Body of pancreas (tissue), 4 donors: ENCODE measurements at regions not wholly inside any gene's neighbourhood (a gene's known extent, or its start where the extent isn't known, plus 50 kb on each side); places are given as distances from the start of the nearest gene placed in this dataset.

Source experiments
- ATAC-seq: fragments of 150-250 bp; one replicate; pipeline ENCODE4 v1.9.1; 2016
- DNase-seq, 4 donors: peaks; one replicate each; pipeline ENCODE4 v3.0.0-alpha.2; 2019
- H3K27ac ChIP-seq, 4 donors: fragments of 200-600 bp; sonication (generic); 1 replicate in 3 of 4; 2 replicates in 1 of 4; pipeline versions ENCODE4 v1.5.1 to v1.6.1; 2016 to 2019; ENCODE audit warnings: mild to moderate bottlenecking in 1 of 4, mixed read lengths in 1 of 4, moderate library complexity in 1 of 4
- H3K27me3 ChIP-seq, 2 donors: fragments of 200-600 bp; sonication (generic); one replicate each; pipeline ENCODE4 v1.6.0; 2016; ENCODE audit warnings: mild to moderate bottlenecking in 1 of 2
- H3K36me3 ChIP-seq, 2 donors: fragments of 200-600 bp; sonication (generic); replicated peaks in 1 of 2; 2 replicates each; pipeline ENCODE4 v1.5.1; 2016; ENCODE audit warnings: low read depth in 2 of 2; ENCODE audit not compliant: insufficient read depth in 1 of 2
- H3K4me1 ChIP-seq: fragments of 200-600 bp; sonication (generic); one replicate; pipeline ENCODE4 v1.6.0; 2016
- H3K4me3 ChIP-seq, 2 donors: fragments of 200-600 bp; sonication (generic); 1 replicate in 1 of 2; 2 replicates in 1 of 2; pipeline ENCODE4 v1.5.1; 2016 to 2019
- H3K9me3 ChIP-seq, 3 donors: fragments of 200-600 bp; sonication (generic); 1 replicate in 2 of 3; 2 replicates in 1 of 3; pipeline ENCODE4 v1.5.1; 2016
- CTCF ChIP-seq, 7 experiments: fragments of 450-650 bp in 4 of 7; fragments of 200-600 bp in 3 of 7; sonication (generic) in 3 of 7; IDR thresholded peaks; one replicate each; pipeline ENCODE4 v1.5.1; 2016 to 2019; ENCODE audit warnings: antibody characterized with exemption in 7 of 7
- POLR2A ChIP-seq, 3 donors: fragments of 450-650 bp; IDR thresholded peaks; one replicate each; pipeline ENCODE4 v1.6.1; 2016; ENCODE audit warnings: antibody characterized with exemption in 3 of 3, mild to moderate bottlenecking in 2 of 3
- WGBS, 2 donors: methylation state at CpG; one replicate each; pipeline ENCODE4 v1.1.5; 2017; 5-methylcytosine and 5-hydroxymethylcytosine counted together
- intact Hi-C: fragments of 100-400 bp; cut with DNase I; formaldehyde crosslinking; loops from one replicate; pipeline ENCODE4 v1.15.1; 2023

GRCh38 chrX:128769495-128769894, 717.3 kb upstream of the ACTRT1 start:
- no peaks in the 10 kb centered on the region for H3K9me3 ChIP-seq
- no peak overlapping the region for H3K4me3 ChIP-seq
- ATAC-seq (no peak), DNase-seq (no peak)
- WGBS, 2 donors, result 67 to 80% methylated on average over 2 of the region's 2 CpGs
- no peaks in the 10 kb centered on the region for H3K27me3 ChIP-seq
- intact Hi-C loops, result no loop called here
- TF ChIP-seq CTCF (IDR thresholded peaks at IDR 0.05) (no peak), POLR2A (IDR thresholded peaks at IDR 0.05) (no peak)
- H3K27ac ChIP-seq, result no peak overlapping the region
- no peaks in the 10 kb centered on the region for H3K36me3 ChIP-seq
- no peaks in the 10 kb centered on the region for H3K4me1 ChIP-seq

- no peaks in the 10 kb centered on the region for H3K27me3 ChIP-seq
- H3K27ac ChIP-seq, result no peak overlapping the region
- WGBS, 2 donors, result 35 to 40% methylated on average over 3 of the region's 3 CpGs
- H3K4me3 ChIP-seq, result no peak overlapping the region
- H3K4me1 ChIP-seq, result no peaks in the 10 kb centered on the region
- H3K36me3 ChIP-seq, result no peaks in the 10 kb centered on the region
- no peak for TF ChIP-seq POLR2A (IDR thresholded peaks at IDR 0.05)
- no peak for TF ChIP-seq CTCF (IDR thresholded peaks at IDR 0.05)
- no peaks in the 10 kb centered on the region for H3K9me3 ChIP-seq
- ATAC-seq, result no peak
- intact Hi-C loops, result no loop called here
- DNase-seq, result no peak
Observed at GRCh38 chrX:128759745-128760144, 707.5 kb upstream of the ACTRT1 start.

DNA sequence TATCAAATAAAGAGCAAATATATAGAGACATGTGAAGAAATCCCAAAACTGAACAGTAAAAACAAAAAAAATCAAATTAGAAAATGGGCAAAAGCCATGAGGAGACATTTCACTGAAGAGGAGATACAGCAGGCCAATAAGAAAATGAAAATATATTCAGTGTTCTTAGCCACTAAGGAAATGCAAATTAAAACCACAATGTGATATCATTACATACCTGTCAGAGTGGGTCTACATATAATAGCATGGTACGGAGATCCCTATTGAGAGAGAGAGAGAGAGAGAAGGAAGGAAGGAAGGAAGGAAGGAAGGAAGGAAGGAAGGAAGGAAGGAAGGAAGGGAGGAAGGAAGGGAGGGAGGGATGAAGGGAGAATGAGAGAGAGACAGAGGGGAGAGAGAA, 707.0 kb upstream of the ACTRT1 start:
- ATAC-seq (no peak), DNase-seq (no peak)
- no peak overlapping the region for H3K27ac ChIP-seq
- H3K36me3 ChIP-seq, result no peaks in the 10 kb centered on the region
- no peaks in the 10 kb centered on the region for H3K9me3 ChIP-seq
- intact Hi-C loops, result no loop called here
- H3K4me1 ChIP-seq, result no peaks in the 10 kb centered on the region
- H3K4me3 ChIP-seq, result no peak overlapping the region
- H3K27me3 ChIP-seq, result no peaks in the 10 kb centered on the region
- TF ChIP-seq POLR2A (IDR thresholded peaks at IDR 0.05) (no peak), CTCF (IDR thresholded peaks at IDR 0.05) (no peak)
- 50 to 82% methylated on average over 1 of the region's 1 CpG for WGBS, 2 donors

DNA sequence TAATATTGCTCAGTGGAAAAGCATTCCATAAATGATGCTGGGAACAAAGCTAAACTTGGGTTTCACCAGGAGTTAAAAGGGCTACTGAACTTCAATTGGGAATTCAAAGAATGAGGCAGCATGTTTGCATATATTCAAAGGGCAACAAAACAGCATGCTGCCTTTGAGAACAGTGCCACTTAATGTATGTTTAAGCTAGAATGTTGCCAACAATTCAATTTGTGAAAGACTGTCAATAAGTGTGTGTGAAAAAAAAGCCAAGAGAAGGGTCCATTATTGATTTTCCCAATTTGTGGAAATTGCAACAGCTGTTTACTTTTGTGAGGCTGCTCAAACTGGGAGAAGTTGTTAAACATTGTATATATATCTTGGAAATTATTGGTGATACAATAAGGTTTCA, 701.9 kb upstream of the ACTRT1 start:
- intact Hi-C loops, result no loop called here
- no peaks in the 10 kb centered on the region for H3K4me1 ChIP-seq
- H3K9me3 ChIP-seq, result no peaks in the 10 kb centered on the region
- H3K27me3 ChIP-seq, result no peaks in the 10 kb centered on the region
- DNase-seq (no peak), ATAC-seq (no peak)
- no peaks in the 10 kb centered on the region for H3K36me3 ChIP-seq
- no peak overlapping the region for H3K27ac ChIP-seq
- H3K4me3 ChIP-seq, result no peak overlapping the region
- TF ChIP-seq POLR2A (IDR thresholded peaks at IDR 0.05), result no peak
- no peak for TF ChIP-seq CTCF (IDR thresholded peaks at IDR 0.05)

DNA sequence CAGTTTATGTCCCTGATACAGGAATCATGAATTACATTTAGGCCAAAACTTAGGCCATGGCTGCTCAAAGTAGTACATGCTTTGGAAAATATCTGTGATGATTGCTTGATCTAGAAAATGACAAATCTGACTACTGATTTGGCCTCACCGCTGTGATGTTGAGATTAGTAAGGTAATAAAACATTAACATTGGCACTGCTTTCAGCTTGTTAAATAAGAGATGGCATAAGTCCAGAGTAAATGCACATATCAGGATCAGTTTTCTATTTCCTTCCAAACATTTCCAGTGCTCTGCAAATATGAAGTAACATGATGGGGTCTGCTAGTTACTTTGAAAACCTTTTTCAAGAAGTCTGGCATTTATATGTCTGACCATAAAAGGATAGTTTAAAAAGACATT, 687.3 kb upstream of the ACTRT1 start:
- Histone ChIP-seq H3K4me3 (no peak overlapping the region), H3K36me3 (no peaks in the 10 kb centered on the region), H3K9me3 (no peaks in the 10 kb centered on the region), H3K4me1 (peaks cover 6% of the 10 kb centered on the region), H3K27me3 (no peaks in the 10 kb centered on the region), H3K27ac (no peak overlapping the region)
- TF ChIP-seq CTCF (IDR thresholded peaks at IDR 0.05) (no peak), POLR2A (IDR thresholded peaks at IDR 0.05) (no peak)
- intact Hi-C loops, result no loop called here
- ATAC-seq, result no peak
- WGBS, 2 donors, result 0% methylated on average over 1 of the region's 1 CpG
- DNase-seq, result no peak
